ENCODE measurements at regions not wholly inside any gene's neighbourhood (a gene's known extent, or its start where the extent isn't known, plus 50 kb on each side); places are given as distances from the start of the nearest gene placed in this dataset.

DNA sequence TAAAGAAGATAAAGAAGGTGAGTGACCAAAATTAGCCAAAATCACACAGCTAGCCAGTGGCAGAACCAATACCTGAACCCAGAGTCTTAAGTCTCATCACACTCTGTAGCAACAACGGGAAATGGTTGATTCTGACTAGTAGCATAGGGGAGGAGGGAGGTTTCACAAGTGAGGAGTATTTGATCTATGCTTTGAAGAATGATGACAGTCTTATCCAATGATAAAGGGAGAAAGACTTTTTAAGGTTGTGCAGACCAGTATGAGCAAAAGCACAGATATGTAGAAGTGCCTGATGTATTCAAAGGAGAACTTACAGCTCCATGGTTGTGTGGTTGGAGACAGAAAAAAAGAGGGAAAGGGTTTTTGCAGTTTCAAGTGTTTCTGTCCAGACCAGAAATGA, 50.7 kb upstream of the LINC00305 start:
- intact Hi-C loops (cut with DNase I), result no loop called here
- H3K27me3 ChIP-seq, result no peaks in the 10 kb centered on the region
- 58 to 81% methylated on average over 1 of the region's 1 CpG for WGBS, 2 donors
- ATAC-seq (no peak), DNase-seq (no peak)
- no peaks in the 10 kb centered on the region for H3K4me1 ChIP-seq
- H3K9me3 ChIP-seq, result no peaks in the 10 kb centered on the region
- H3K36me3 ChIP-seq, result no peaks in the 10 kb centered on the region
- no peak overlapping the region for H3K4me3 ChIP-seq
- H3K27ac ChIP-seq, result no peak overlapping the region
- TF ChIP-seq, protein P1, sequence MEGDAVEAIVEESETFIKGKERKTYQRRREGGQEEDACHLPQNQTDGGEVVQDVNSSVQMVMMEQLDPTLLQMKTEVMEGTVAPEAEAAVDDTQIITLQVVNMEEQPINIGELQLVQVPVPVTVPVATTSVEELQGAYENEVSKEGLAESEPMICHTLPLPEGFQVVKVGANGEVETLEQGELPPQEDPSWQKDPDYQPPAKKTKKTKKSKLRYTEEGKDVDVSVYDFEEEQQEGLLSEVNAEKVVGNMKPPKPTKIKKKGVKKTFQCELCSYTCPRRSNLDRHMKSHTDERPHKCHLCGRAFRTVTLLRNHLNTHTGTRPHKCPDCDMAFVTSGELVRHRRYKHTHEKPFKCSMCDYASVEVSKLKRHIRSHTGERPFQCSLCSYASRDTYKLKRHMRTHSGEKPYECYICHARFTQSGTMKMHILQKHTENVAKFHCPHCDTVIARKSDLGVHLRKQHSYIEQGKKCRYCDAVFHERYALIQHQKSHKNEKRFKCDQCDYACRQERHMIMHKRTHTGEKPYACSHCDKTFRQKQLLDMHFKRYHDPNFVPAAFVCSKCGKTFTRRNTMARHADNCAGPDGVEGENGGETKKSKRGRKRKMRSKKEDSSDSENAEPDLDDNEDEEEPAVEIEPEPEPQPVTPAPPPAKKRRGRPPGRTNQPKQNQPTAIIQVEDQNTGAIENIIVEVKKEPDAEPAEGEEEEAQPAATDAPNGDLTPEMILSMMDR (IDR thresholded peaks at IDR 0.05), result no peak

All from heart right ventricle (tissue), 16 donors.